Occipital lobe (tissue), 1 donor: ENCODE measurements at regions not wholly inside any gene's neighbourhood (a gene's known extent, or its start where the extent isn't known, plus 50 kb on each side); places are given as distances from the start of the nearest gene placed in this dataset.

ENCODE experiments used
- DNase-seq: peaks from one replicate; lab custom pipeline; 2025; lab: John Stamatoyannopoulos, UW

DNA sequence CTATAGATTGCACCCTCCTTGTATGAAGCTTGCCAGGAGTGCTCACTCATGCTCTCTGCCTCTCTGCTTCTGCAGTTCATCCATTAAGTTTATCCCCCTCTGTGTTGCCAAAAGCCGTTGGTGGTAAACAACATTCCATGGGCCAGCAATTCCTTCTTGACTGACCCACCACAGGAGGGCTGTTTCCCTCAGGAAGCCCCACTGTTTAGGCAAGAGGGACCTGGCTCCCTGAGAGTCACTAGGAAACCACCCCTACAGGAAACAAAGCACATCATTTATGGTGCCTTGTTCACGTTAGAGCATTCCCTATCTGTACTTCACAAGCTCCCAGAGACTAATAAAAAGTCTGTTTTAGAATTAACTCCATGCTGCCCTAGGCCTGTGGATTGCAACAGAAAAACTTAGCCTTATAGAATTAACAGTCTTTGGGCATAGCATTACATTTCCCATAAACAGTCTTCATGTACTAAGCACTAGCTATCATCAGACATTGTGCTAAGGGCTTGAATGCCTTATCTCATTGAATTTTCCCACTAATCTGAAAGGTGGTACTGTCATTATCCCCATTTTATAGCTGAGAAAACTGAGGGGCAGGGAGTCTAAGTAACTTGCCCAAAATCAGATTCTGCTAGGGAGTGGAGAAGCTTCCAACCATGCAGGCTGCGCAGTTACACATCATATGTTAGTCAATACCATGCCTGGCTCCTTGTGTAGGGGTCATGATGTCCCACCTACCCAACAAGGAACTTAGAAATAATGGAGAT lies 149.9 kb downstream of the SHQ1 start:
- no peak for DNase-seq

DNA sequence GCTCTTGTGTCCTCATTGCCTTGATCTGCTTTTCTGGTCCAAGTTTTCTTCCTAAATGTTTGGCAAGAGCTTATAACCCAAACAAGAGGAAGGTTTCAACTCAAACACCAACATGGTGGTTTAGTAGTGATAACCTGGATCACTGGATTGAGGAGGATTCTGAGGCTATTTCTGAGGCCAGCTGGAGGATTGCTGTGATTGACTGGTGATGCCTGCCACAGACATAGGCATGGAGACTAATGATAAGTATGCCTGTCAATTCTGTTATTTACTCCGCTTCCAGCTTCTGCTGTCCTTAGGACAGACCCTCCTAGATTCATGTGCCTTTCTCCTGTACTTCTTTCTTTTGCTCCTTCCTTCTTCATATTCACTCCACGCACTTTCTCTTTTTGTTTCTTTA lies 150.5 kb downstream of the SHQ1 start:
- DNase-seq: no peak

DNA sequence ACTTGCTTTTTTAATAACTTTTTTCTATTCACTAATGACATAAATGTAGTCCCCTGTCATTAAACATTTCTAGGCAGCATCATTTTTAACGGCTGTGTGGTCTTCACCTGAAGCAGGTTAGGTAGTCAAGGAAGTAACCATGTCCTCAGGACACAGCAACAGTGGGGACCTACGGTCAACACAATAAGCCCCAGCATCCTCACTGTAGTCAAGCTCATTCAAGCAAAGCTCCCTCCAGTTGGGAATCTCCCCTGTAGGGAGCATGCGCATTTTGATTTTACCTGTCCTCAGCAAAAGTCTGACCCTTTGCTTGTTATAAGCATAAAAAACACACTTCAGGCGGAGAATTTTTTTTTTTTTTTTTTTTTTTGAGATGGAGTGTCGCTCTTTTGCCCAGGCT lies 151.4 kb downstream of the SHQ1 start:
- no peak for DNase-seq

DNA sequence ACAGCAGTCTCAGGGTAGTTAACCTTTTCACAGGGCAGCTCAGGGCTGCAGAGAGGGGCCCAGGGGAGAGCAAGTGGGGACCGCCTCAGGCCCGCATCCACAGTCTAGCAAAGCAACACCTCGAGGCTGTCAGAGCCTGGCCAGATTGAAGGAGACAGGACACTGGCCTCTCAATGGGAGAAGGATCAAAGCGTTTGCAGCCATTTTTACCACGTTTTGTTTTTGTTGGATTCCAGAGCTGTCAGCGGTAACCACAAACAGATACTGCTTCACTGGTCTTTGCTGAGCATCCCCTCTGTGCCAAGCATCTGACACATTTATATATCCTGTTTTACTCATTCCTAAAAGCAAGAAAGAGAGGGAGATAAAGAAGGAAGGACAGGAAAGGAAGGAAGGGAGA lies 153.8 kb downstream of the SHQ1 start:
- DNase-seq: no peak

DNA sequence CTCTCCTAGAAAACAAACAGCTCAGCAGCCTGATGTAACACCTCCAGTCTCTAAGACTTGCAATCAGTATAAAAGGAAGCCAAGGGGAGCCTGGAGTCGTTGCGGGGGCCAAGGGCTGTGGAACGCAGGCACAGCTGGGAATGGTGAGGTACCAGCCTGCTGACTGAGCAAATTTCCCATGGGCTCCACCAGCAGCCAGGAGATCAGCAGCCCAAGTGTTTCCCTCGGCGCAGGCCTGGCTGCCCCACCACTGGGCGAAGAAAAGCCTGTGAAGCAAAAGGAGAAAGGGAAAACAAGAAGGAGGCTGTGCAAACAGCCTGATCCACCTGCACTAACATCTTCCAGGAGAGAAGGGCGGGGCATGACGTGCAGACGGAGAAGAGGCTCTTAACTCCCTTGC lies 155.3 kb downstream of the SHQ1 start:
- DNase-seq: no peak

DNA sequence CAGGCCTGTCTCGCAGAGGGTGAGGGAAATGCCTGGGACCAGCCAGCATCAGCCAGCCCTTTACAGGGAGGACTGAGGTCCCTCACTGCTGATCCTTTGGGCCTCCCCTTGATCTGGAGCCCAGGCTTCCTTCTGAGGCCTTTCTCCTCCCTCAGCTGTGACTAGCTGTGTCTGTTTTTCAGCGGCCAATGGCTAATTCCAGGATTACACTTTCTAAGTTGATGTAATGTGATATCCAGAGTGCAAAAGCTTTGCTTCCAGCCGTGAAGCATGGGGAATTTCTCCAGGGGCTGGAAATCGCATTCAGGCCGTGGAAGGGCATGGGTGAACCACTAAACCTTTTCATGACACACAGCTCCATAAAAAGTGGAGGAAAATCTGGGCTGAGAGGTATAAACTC lies 157.6 kb downstream of the SHQ1 start:
- no peak for DNase-seq

DNA sequence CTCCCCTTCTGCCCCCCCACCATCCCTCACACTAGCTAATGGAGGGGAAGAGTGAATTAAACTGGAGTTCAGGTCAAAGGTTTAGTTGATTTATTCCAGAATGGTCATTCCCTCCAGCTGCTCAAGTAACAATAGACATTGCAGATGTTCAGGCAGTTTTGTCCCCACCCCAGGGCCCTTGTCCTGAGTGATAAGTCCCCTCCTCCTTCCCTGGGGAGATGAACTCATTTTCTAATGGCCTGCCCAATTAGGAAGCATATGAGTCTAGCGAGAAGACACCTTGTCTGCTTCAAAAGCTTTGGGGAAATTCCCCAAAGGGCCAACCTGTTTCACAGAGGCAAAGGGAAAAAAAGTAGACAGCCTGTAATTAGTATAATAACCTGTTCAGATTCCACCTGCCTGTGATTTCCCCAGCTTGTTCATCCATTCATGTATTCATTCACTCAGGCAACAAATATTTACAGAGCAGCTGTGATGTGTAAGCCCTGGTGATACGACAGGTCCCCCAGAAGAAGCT lies 165.3 kb downstream of the SHQ1 start:
- DNase-seq: no peak

DNA sequence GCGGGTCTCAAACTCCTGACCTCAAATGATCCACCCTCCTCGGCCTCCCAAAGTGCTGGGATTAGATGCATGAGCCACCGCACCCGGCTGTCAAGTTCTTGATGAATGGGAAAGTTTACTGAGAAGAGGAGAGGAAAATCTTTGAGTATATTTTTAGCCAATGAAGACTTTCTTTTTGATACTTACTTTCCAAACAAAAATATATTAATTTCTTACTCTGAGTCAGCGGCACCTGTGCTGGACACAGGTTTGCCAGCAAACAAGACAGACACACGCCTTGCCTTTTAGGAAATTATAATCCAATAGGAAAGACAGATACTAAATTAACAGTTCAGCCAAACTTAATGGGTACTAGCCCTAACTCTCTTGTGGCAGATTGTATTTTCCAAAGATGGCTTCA lies 166.6 kb downstream of the SHQ1 start:
- no peak for DNase-seq

DNA sequence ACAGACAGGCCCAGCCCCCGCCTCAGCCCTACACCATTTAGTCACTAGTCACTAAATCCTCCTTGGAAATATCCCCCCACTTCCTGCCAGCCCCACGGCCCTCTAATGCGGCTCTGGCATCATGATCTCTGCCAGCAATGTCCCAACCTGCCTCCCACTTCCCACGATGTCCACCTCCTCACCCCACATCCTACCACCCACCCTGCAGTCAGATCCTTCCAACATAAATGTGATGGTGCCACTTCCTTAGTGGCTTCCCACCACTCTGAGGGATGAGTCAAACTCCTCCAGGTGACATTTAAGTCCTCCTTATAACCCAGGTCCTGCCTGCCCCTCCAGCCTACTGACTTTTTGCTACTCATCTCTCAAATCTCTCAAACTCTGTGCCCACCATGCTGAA lies 167.5 kb downstream of the SHQ1 start:
- no peak for DNase-seq

DNA sequence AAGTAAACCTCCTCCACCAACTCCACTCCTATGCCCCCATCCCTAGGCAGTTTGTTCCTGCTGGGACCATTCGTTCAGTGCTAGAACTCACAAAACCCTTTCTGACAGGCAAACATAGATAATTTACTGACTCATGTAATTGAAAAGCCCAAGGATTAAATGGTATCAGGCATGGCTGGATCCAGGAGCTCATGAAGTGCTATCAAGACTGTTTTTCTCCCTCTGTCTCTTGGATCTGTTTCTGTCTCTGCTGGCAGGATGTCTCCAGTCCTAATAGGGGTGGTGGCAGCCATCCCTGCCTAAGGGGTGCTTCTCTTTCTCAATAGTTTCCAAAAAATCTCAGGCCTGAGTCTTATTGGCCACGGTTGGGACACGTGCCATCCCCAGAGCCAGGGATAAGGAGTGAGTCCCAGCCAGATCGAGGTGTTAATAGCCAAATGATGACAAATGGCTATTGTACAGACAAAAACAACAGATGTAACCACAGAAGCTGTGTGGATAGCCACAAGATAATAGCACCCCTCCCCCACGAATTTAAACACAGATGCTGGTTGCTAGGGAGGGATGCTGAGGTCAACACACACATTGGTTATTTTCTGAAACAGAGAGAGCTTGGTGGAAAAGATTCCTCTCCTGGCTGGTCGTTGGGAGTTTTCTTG lies 168.6 kb downstream of the SHQ1 start:
- peak; percentile 10 for DNase-seq

DNA sequence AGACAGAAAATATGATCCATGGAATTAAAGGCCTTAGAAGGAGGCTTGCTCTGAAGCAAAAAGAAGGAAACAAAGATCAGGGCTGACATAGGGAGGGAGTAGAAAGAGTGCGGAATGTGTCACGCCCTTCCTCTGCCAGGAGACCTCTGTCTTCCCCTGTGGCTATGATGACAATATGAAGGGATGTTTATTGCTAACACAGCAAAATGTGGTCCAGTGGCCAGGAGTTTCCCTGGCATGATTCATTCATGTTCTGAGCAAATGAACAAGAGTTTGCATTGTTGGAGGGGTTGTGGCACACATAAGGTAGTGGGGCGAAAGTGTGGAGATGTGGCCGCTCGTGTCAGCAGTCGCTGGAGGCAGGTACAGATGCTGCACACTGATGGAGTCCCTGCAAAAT lies 169.4 kb downstream of the SHQ1 start:
- no peak for DNase-seq

DNA sequence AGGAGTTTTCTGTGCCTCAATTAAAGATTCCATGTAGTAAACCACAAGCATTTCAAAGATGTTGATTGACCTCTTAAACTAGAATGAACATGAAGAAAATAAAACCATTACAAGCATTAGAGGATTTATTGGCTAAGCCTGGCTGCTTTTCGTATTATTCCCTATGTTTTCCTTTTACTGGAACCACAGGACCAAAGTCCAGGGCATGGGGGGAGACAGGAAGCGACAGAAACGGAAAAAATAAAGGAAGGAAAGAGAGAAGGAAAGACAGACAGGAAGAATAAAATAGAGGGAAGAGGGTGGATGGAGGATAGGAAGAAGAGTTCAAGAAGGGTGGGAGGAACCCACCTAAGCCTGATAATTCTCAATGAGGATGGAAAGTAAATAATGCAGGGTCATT lies 169.9 kb downstream of the SHQ1 start:
- no peak for DNase-seq

DNA sequence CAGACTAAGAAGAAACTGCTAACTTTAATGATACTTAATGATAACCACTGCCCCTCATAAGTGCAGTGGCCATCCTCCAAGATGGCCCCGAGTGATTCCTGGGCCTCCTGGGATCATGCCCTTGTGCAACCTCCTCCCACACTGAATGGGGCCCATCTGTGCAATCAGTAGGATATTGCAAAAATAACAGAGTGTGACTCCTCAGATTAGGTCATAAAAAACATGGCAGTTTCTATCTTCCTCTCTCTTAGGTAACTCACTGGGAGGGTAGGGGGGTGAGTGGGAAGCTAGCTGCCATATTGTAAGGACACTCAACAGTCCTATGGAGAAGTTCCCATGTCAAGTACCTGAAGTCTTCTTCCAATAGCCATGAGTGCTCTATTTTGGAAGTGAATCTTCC lies 173.0 kb downstream of the SHQ1 start:
- no peak for DNase-seq

DNA sequence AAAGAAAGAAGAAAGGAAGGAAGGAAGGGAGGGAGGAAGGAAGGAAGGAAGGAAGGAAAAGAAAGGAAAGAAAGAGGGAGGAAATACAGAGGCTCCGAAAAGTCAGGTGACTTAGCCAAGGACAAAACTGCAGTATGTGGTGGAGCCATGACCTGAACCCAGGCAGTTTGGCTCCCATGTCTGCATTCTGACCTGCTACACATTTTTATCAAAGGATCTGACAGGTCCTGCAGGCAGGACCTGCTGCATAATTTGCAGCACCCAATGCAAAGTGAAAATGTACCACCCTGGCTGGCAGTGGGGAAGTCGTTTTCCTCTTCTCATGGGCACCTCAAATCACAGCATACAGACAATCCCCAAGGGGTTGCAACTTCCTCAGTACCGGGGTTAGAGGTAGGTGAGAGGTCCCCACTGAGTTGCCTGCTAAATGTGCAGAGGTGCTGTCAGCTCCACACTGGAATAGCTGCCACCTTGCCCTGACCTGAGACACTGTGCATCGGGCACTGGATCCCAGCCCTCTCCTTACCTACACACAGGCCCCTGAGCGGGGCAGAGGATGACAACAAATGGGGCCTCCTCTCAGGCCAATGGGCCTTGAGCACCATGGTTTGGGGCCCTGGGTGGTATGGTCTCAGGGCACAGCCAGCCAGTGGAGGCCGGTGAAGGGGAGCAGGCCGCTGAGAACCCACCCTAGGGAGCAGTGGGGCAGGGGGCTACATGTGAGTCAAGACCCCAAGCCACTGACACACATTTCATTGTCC lies 175.1 kb downstream of the SHQ1 start:
- no peak for DNase-seq

DNA sequence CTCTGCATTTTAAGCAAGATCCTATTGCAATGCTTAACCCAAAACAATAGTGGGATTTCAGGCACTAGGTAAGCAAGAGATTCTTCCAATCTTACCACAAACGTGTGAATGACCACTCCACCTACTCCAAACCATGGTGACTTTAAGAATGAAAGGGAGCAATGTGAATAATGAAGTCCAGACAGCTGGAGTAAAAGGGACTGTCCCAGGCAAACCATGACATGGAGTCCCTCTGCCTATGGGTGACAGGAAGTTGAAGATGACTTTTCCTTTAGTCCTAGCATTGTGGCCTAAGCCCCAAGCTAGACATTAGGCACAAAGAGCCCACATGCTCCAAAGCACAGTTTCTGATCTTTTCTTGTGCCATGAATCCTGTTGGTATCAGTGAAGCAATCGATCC lies 179.0 kb downstream of the SHQ1 start:
- no peak for DNase-seq

DNA sequence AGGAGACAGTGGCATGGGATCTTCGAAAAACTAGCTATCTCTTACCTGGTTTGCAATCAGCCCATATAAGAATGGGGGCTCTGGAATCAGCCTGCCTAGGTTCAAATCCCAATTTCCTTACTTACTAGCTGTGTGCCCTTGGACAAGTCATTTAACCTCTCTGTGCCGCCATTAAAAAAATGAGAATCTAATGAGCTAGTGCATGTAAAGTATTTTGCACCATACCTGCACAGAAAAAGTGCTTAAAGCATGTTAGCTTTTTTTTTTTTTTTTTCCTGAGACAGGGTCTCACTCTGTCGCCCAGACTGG lies 181.8 kb downstream of the SHQ1 start:
- no peak for DNase-seq

DNA sequence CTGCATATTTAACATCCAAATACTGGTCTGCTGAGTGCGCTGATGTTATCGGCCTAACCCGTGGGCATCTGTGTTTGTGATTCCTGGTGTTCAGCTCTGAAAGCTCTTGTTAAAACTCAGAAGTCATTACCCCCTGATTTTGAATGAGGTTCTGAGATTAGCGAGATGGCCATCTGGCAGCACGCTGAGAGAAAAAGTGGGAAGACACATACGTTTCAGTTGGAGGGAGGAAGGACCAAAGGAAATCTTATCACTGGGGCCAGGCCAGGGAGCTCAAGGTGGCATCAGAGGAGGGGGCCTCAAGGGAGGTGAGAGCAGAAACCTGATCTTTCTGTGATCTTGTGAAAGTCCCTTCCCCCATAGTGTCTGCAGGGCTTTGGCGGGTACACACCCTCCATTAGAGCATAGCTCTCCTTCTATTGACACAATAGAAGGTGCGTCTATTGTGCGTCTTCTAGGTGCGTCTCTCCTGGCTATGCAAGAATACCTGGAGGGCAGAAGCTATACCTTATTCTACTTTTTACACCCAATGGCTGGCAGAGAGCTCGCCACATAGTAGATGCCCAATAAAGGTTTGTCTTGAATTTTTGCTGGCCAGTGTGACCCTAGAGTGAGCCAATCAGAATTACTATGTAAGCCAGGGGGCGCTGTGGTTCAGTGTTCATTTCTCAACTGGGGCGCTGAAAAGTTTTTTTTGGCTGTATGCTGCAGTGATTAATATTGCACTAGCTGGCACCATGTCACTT lies 182.4 kb downstream of the SHQ1 start:
- DNase-seq: no peak

DNA sequence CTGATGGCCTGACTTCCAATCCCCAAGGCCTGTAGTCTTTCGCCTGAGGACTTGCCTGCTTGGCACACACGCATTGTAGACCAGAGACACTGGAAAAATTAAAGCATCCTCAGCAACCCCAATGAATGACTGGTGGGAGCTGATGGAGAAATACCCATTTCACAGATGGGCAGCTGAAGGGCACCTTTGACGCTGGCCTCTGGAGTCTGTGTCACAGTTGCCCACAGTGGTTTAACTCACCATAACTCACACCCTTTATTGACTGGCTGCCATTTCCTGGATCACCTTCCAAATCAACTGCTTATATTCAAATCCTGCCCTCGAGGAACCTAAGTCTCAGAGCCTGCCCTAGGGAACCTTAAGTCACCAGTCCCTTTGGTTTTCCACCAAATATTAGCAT lies 183.1 kb downstream of the SHQ1 start:
- DNase-seq: no peak

DNA sequence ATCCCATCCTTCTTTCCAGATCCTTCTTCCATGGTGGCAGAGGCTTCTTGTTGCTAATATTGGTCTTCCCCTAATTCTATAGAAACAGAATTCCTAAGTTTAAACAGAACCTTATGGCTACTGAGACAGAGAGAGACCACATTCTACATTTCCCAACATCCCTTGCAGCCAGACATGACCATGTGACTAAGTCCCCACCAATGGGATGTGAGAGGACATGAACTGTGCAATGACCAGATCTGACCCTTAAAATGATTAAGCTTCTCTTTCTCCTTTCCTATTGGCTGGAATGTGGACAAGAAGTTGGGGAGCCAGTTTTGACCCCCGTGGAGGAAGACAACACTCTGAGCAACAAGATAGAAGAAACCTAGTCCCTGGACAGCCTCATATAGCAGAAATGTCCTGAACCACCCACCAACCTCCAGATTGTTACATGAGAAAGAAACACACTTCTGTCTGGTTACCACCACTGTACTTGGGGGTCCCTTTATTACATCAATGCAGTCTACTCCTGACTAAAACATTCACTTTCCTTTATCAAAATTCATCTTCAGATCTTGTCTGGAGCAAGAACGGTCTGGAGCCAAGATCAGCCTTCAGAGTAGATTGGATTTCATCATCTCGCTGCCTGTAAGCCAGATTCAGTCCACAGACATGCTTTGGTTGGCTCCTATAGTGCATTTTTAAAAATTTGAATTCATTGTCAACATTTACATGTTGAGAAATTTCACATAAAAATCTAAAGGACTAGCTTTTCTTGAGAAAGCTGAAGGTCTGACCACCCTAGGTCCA lies 183.9 kb downstream of the SHQ1 start:
- no peak for DNase-seq

DNA sequence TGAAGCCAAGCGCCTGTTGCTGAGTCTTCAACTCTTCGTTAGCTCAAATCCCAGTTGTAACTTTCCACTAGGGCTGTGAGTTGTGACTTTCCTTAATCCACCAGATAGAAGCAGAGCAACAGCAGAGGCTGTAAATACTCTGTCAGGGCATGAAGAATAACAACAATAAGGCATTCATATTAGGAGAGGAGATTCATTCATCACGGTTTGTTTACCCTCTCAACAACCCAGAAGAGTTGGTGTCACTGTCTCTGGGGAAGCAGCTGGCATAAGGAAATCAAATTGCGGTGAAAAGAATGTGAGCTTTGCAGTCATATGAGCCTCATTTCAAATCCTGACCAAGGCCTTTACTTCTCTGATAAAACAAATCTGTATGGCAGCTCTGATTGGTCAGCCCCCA lies 184.8 kb downstream of the SHQ1 start:
- peak; percentile 6 for DNase-seq

DNA sequence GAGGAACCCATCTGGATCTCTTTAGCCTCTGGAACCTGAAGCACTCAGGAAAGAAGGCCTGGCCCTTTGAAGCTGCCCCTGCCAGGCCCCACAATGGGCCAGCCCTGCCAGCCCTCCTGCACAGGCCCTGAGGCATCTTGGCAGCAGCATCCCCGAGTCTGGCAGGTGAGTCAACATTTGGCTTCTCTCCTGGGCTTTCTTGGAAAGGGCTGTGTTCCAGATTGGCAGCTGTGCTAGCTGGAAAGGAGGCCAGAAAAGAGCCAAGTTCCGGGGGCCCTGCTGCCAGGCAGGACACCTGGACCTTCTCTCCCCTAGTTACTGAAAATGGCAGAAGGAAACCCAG lies 187.2 kb downstream of the SHQ1 start:
- peak; percentile 74 for DNase-seq
